22Rv1 (cell line): ENCODE measurements at regions not wholly inside any gene's neighbourhood (a gene's known extent, or its start where the extent isn't known, plus 50 kb on each side); places are given as distances from the start of the nearest gene placed in this dataset.

Experiments
- CTCF ChIP-seq: fragments of 450-650 bp; IDR thresholded peaks from 2 replicates; pipeline ENCODE4 v1.5.1; 2017; ENCODE audit warnings: mild to moderate bottlenecking
- ZFX ChIP-seq: fragments of 450-650 bp; IDR thresholded peaks from 2 replicates; pipeline ENCODE4 v1.6.1; 2017; ENCODE audit warnings: antibody characterized with exemption, borderline replicate concordance

GRCh38 chr10:62958980-62959379, 142.8 kb upstream of the EGR2 start:
- TF ChIP-seq CTCF (no peak), ZFX (no peak)
